Epithelial cell of proximal tubule (primary cell): ENCODE measurements at regions not wholly inside any gene's neighbourhood (a gene's known extent, or its start where the extent isn't known, plus 50 kb on each side); places are given as distances from the start of the nearest gene placed in this dataset.

Experiments
- DNase-seq: peaks from one replicate; pipeline ENCODE4 v3.0.0-alpha.2; 2011; ENCODE audit warnings: low read depth
- H3K4me3 ChIP-seq: 2 replicates; pipeline ENCODE4 v1.5.1; 2011; ENCODE audit warnings: low read depth, mild to moderate bottlenecking, low read length
- TF ChIP-seq, protein P1 (sequence below): conservative IDR thresholded peaks from 2 replicates; pipeline ENCODE4 v1.5.1; 2012; ENCODE audit warnings: low read depth, mild to moderate bottlenecking, low read length

DNA sequence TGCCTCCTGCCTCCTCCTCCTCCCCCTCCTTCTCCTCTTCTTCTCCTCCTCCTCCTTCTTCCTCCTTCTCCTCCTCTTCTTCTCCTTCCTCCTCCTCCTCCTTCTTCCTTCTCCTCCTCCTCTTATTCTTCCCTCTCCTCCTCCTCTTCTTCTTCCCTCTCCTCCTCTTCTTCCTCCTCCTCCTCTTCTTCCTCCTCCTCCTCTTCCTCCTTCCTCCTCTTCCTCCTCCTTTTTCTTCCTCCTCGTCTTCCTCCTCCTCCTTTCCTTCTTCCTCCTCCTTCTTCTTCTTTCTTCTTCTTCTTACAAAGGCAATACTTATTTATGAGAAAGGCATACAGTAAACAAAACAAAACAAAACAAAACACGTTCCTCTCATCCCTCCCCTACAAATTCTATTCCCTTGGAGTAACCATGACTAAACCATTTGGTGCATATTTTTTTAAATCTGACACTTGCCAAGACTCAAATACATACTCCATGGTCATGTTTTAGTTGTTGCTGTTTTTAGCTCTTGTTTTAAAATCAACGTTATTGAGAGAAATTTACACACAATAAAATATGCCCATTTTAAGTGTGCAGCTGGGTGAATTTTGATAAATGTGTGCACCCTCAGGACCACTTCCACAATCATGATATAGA, 135.6 kb downstream of the FOXD1 start:
- TF ChIP-seq, protein P1, sequence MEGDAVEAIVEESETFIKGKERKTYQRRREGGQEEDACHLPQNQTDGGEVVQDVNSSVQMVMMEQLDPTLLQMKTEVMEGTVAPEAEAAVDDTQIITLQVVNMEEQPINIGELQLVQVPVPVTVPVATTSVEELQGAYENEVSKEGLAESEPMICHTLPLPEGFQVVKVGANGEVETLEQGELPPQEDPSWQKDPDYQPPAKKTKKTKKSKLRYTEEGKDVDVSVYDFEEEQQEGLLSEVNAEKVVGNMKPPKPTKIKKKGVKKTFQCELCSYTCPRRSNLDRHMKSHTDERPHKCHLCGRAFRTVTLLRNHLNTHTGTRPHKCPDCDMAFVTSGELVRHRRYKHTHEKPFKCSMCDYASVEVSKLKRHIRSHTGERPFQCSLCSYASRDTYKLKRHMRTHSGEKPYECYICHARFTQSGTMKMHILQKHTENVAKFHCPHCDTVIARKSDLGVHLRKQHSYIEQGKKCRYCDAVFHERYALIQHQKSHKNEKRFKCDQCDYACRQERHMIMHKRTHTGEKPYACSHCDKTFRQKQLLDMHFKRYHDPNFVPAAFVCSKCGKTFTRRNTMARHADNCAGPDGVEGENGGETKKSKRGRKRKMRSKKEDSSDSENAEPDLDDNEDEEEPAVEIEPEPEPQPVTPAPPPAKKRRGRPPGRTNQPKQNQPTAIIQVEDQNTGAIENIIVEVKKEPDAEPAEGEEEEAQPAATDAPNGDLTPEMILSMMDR: no peak
- no peak overlapping the region for H3K4me3 ChIP-seq

DNA sequence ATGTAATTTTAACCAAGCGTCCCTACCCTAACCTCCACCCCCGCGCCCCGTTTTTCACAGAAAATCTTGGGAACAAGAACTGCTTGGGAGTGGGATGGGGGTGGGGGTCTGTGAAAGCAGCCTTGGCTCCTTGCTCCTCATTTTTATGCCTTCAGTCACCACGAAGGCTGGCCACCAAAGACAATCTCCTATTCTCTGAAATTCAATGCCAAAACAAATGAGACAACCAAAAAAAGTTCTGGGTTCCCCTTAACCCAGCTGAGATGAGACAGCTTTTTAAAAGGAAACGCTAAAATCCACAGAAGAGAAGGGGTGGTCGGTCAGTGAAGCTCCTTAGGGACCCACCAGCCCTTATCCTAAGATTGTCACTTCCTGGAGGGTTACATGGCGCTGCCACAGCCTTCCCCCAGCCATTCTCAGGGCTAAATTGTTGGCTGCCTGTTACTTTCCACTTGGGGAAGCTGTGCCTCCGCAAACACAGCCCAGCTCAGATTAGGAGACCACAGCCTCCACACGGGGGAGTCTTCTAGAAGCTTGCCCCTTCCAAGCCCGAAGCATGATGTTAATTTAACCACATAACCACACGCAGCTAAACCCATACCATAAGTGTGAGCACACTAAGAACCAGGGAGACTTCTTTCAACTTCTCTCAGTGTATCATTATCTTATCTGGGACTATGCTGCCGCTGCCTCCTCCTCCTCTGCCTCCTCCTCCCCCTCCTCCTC, 136.3 kb downstream of the FOXD1 start:
- no peak overlapping the region for H3K4me3 ChIP-seq
- no peak for DNase-seq
- TF ChIP-seq, protein P1: no peak

More for the DNA sequence above, 135.6 kb downstream of the FOXD1 start:
- no peak for DNase-seq

GRCh38 chr5:73311291-73312110, 137.1 kb downstream of the FOXD1 start:
- TF ChIP-seq, protein P1: no peak
- peak overlapping the region; percentile 17 for H3K4me3 ChIP-seq
- no peak for DNase-seq

GRCh38 chr5:73307645-73308355, 134.8 kb downstream of the TMEM174 start:
- DNase-seq: no peak
- H3K4me3 ChIP-seq: no peak overlapping the region
- TF ChIP-seq, protein P1: no peak

DNA sequence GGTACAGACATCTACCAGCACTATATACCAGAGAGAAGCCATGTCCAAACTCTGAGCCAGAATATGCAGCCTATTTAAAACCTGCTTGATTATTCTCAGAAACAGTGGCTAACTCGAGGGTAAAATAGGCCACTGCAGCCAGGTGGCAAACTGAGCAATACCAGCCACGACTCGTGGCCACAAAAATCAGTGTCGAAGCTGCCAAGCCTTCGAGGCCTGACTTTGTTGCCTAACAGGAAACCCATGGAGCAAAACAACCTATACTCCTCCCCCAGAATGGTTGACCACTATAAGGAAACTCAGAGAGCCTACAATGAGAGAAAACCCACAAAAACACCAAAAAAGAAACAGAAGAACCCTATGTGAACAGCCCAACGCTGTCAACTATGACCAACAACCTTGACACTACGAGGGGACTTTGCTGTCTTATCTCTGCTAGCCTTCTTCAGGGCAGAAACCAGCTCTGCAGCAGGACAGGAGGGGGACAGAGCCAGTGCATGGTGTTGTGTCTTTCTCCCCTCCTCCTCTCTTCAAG, 133.8 kb downstream of the TMEM174 start:
- no peak for DNase-seq
- H3K4me3 ChIP-seq: no peak overlapping the region
- TF ChIP-seq, protein P1: no peak

DNA sequence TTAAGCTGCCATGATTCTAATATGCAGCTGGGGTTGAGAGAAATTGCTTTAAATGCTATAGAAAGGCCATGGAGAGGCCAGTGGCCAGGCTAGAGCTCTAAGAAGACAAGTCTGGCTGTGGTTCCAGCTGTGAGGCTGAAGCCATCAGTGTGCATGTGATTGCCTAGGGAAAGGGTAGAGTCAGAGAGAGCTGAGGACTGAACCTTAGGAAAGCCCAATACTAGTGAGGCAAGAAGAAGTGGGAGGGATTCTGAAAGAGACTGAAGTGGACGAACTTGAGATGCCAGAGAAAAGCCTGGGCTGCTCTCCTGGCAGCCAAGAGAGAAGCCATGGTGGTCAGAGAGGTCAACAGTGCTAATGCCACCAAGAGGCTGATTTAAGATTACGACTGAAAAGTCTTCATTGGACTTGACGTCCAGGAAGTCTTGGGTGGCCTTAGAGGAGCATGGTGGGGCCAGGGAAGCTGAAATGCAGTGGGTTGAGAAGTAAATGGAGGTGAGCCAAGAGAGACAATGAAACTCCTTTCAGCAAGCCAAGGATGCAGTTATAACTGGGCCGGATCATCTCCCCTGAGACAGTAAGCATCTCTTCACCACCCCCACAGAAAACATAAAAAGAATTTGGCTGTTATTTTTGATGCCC, 133.2 kb downstream of the TMEM174 start:
- TF ChIP-seq, protein P1: no peak
- DNase-seq: no peak
- no peak overlapping the region for H3K4me3 ChIP-seq
